ENCODE measurements at regions not wholly inside any gene's neighbourhood (a gene's known extent, or its start where the extent isn't known, plus 50 kb on each side); places are given as distances from the start of the nearest gene placed in this dataset.

GRCh38 chr4:167724941-167725340, 367.4 kb upstream of the ANXA10 start:
- Histone ChIP-seq H3K4me2 (ENCODE audit: low read depth, low read length, poor library complexity, severe bottlenecking) (no peak overlapping the region), H2AFZ (ENCODE audit: low read length) (no peak overlapping the region), H3F3A (ENCODE audit: low read depth) (no peaks in the 10 kb centered on the region), H3K36me3 (ENCODE audit: insufficient read depth, low read length) (no peaks in the 10 kb centered on the region), H3K4me1 (ENCODE audit: insufficient read depth, low read length, poor library complexity, severe bottlenecking) (no peaks in the 10 kb centered on the region), H3K9ac (ENCODE audit: low read depth, low read length, poor library complexity, severe bottlenecking) (no peak overlapping the region), H3K4me3 (ENCODE audit: low read length, poor library complexity, severe bottlenecking) (no peak overlapping the region), H3K9me3 (ENCODE audit: insufficient read depth, low read depth, low read length) (no peaks in the 10 kb centered on the region), H3K79me2 (ENCODE audit: insufficient read depth, low read length) (no peaks in the 10 kb centered on the region), H3K9me2 (replicated peaks; ENCODE audit: low read depth, low read length) (no peaks in the 10 kb centered on the region), H3K27me3 (ENCODE audit: insufficient read depth, low read length, poor library complexity, severe bottlenecking) (no peaks in the 10 kb centered on the region), H4K20me1 (ENCODE audit: insufficient read depth, low read length, poor library complexity, severe bottlenecking) (no peaks in the 10 kb centered on the region)
- TF ChIP-seq, protein P1, sequence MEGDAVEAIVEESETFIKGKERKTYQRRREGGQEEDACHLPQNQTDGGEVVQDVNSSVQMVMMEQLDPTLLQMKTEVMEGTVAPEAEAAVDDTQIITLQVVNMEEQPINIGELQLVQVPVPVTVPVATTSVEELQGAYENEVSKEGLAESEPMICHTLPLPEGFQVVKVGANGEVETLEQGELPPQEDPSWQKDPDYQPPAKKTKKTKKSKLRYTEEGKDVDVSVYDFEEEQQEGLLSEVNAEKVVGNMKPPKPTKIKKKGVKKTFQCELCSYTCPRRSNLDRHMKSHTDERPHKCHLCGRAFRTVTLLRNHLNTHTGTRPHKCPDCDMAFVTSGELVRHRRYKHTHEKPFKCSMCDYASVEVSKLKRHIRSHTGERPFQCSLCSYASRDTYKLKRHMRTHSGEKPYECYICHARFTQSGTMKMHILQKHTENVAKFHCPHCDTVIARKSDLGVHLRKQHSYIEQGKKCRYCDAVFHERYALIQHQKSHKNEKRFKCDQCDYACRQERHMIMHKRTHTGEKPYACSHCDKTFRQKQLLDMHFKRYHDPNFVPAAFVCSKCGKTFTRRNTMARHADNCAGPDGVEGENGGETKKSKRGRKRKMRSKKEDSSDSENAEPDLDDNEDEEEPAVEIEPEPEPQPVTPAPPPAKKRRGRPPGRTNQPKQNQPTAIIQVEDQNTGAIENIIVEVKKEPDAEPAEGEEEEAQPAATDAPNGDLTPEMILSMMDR (conservative IDR thresholded peaks at IDR 0.05; ENCODE audit: low read length): no peak
- TF ChIP-seq EZH2phosphoT487 (IDR thresholded peaks at IDR 0.05; ENCODE audit: borderline replicate concordance): no peak

GRCh38 chr4:167730769-167731168, 361.6 kb upstream of the ANXA10 start:
- Histone ChIP-seq H3K9me2 (replicated peaks; ENCODE audit: low read depth, low read length) (no peaks in the 10 kb centered on the region), H2AFZ (ENCODE audit: low read length) (no peak overlapping the region), H3K4me1 (ENCODE audit: insufficient read depth, low read length, poor library complexity, severe bottlenecking) (no peaks in the 10 kb centered on the region), H4K20me1 (ENCODE audit: insufficient read depth, low read length, poor library complexity, severe bottlenecking) (no peaks in the 10 kb centered on the region), H3K4me3 (ENCODE audit: low read length, poor library complexity, severe bottlenecking) (no peak overlapping the region), H3K79me2 (ENCODE audit: insufficient read depth, low read length) (no peaks in the 10 kb centered on the region), H3K36me3 (ENCODE audit: insufficient read depth, low read length) (no peaks in the 10 kb centered on the region), H3K27me3 (ENCODE audit: insufficient read depth, low read length, poor library complexity, severe bottlenecking) (no peaks in the 10 kb centered on the region), H3F3A (ENCODE audit: low read depth) (no peaks in the 10 kb centered on the region), H3K4me2 (ENCODE audit: low read depth, low read length, poor library complexity, severe bottlenecking) (no peak overlapping the region), H3K9ac (ENCODE audit: low read depth, low read length, poor library complexity, severe bottlenecking) (no peak overlapping the region), H3K9me3 (ENCODE audit: insufficient read depth, low read depth, low read length) (no peaks in the 10 kb centered on the region)
- TF ChIP-seq, protein P1 (conservative IDR thresholded peaks at IDR 0.05; ENCODE audit: low read length): no peak
- no peak for TF ChIP-seq EZH2phosphoT487 (IDR thresholded peaks at IDR 0.05; ENCODE audit: borderline replicate concordance)

DNA sequence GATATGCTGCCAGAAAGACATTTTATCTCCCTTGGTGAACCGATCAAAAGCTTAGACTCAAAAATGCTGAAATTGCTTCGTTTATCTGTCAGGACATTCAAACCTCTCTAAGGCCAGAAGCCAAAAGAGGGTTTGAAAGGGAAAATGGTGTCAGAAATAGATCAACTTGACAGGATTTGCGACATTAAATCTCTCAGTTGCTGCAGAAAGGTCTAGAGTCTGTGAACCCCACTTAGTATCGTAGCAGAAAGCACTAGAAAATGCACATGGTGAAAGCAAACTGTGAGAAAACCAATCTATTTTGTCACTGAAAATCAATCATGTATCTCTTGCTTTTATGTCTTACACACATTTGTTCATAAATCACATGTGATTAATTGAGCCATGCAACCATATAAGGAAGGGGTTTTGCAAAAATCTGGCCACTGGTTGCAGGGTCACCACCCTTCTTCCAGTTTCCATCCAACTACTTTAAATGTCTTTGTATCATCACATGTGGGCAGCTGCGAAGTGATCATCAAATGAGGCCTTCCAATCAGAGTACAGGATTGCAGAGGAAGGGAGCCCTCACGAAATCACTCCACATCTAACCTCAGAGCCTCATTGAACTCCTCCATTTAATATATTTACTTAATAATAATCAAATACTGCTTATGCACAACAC, 347.2 kb upstream of the ANXA10 start:
- Histone ChIP-seq H3K4me3 (ENCODE audit: low read length, poor library complexity, severe bottlenecking) (no peak overlapping the region), H3K79me2 (ENCODE audit: insufficient read depth, low read length) (no peaks in the 10 kb centered on the region), H3F3A (ENCODE audit: low read depth) (no peaks in the 10 kb centered on the region), H3K9me3 (ENCODE audit: insufficient read depth, low read depth, low read length) (no peaks in the 10 kb centered on the region), H2AFZ (ENCODE audit: low read length) (no peak overlapping the region), H3K36me3 (ENCODE audit: insufficient read depth, low read length) (no peaks in the 10 kb centered on the region), H3K4me1 (ENCODE audit: insufficient read depth, low read length, poor library complexity, severe bottlenecking) (no peaks in the 10 kb centered on the region), H3K4me2 (ENCODE audit: low read depth, low read length, poor library complexity, severe bottlenecking) (no peak overlapping the region), H4K20me1 (ENCODE audit: insufficient read depth, low read length, poor library complexity, severe bottlenecking) (no peaks in the 10 kb centered on the region), H3K27me3 (ENCODE audit: insufficient read depth, low read length, poor library complexity, severe bottlenecking) (no peaks in the 10 kb centered on the region), H3K9me2 (replicated peaks; ENCODE audit: low read depth, low read length) (no peaks in the 10 kb centered on the region), H3K9ac (ENCODE audit: low read depth, low read length, poor library complexity, severe bottlenecking) (no peak overlapping the region)
- no peak for TF ChIP-seq EZH2phosphoT487 (IDR thresholded peaks at IDR 0.05; ENCODE audit: borderline replicate concordance)
- TF ChIP-seq, protein P1 (conservative IDR thresholded peaks at IDR 0.05; ENCODE audit: low read length): no peak
